EH (cell line): ENCODE measurements at regions not wholly inside any gene's neighbourhood (a gene's known extent, or its start where the extent isn't known, plus 50 kb on each side); places are given as distances from the start of the nearest gene placed in this dataset.
"Not testable (repeated sequence)": the region's sequence is repeated elsewhere in the genome, so short reads cannot be mapped to it uniquely, and the experiment has no call there.

ENCODE experiments used
- DNase-seq: peaks from one replicate; pipeline ENCODE4 v3.0.0-alpha.2; 2015; ENCODE audit warnings: low read depth

DNA sequence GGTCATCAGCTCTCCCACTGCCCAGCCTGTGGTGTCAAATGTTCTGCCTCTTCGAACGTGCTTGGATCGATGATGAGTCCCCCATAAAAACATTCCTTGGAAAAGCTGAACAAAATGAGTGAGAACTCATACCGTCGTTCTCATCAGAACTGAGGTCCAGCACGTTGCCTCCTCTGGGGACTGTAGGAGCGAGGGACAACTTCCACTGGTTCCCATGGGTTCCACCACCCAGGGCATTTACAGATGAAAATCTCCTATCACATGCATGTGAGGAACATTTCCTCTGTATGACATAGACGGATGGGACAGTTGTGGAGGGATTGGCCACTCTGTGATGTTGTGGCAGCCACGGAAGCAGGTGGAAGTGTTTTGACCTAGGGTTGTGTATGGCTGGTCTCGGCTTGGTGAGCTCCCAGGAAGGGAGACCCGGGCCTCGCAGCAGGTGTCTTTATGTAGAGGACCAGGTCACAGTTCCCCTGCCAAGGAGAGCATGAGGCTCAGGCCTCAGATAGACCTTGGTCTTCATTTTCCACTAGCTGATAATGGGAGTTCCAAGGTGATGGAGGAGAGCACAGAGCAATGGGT lies 113.0 kb downstream of the SNRPN start:
- DNase-seq = no peak

DNA sequence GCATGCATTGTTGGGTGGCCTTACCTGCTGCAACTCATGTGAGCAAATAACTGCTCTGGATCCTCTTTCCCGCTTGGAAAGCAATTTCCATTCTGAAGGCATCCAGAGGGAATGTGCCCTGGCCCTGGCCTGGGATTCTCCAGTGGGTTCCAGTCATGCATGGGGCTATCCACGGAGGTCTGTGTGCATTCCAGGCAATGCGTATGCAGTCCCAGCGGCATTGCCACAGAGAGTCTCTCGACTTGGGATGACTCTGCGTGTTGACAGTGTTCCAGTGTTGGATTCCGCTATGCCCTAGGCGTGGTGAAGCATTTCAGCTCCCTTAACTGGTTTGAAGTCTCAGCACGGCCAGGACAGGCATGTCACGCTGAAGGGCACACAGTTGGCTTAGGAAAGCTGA lies 113.9 kb downstream of the SNRPN start:
- no peak for DNase-seq

DNA sequence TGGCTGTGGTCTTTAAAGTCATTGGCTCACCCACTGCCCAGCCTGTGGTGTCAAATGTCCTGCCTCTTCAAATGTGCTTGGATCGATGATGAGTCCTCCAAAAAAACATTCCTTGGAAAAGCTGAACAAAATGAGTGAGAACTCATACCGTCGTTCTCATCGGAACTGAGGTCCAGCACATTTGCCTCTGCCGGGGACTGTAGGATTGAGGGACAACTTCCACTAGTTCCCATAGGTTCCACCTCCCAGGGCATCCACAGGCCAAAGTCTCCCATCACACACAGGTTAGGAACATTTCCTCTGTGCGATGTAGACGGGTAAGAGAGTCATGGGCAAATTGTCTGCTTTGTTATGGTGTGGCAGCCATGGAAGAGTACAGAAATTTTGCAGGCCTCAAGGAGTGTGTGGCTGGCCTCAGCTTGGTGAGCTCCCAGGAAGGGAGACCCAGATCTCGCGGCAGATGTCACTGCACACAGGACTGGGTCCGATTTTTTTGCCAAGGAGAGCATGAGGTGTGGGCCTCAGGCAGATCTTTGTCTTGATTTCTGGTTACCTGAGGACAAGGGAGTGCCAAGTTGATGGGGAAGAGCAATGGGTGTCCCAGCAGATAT lies 115.7 kb downstream of the SNRPN start:
- DNase-seq = no peak

DNA sequence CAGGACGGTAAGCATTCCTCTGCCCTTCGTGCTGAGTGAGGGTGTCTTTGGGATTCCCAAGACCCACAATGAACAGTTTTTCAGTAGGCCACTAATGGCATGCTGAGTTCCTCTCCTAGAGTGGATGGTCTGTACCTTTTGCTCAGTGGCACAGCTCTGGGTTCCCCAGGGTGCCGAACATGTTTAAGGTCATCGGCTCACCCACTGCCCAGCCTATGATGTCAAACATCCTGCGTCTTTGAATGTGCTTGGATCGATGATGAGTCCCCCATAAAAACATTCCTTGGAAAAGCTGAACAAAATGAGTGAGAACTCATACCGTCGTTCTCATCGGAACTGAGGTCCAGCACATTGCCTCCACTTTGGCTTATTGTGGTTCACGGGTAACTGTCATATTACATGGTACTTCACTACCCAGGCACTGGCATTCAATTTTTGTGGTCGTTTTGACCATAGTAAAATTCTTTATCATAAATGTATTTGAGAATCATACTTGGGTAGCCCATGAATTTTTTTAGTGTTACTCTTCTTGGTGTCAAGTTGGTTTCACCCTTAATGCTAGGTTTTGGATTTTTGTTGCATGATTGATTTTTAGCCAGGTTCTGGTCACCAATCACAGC lies 118.2 kb downstream of the SNRPN start:
- DNase-seq = no peak

DNA sequence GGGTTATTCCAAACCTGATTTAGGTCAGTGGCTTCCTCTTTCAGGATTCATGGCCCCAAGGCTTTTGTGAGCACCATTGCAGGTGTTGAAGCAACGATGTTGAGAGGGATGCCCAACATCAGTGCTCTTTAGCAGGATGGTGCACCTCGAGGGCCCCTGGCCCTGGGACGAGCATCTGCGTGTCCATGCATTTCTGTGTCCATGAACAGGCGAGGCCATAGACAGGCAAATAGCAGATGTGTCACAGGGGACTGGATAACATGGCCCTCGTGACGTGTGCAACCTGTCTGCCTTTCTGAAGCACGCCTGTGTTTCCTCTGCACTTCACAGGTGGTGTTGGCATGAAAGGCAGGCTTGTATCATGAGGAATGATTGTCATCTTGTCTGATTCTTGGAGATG lies 132.3 kb downstream of the SNRPN start:
- DNase-seq = no peak

DNA sequence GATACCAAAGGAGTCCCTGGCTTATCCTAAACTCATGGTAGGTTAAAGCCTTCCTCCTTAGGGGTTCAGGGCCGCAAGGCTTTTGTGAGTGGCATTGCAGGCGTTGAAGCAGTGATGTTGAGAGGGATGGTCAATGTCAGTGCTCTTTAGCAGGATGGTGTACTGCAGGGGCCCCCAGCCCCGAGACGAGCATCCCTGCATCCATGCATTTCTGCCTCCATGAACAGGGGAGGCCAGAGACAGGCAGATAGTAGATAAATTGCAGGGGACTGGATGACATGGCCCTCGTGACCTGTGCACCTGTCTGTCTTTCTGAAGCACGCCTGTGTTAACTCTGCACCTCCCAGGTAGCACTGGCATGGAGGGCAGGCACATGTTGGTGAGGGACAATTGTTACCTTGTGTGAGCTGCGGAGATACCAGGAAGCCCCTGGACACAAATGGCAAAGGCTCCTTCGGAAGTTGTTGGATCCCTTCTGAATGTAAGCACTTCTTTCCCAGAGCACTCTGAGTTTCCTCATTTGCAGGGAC lies 133.5 kb downstream of the SNRPN start:
- no peak for DNase-seq

DNA sequence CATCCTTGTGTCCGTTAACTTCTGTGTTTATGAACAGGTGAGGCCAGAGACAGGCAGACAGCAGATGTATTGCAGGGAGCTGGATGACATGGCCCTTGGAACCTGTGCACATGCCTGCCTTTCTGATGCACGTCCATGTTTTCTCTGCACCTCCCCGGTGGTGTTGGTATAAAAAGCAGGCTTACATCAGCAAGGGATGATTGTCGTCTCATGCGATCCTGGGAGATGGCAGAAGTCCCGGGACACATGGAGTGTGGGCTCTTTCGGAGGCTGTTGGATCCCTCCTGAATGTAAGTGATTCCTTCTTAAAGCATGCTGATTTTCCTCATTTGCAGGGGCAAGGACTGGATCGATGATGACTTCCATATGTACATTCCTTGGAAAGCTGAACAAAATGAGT lies 134.8 kb downstream of the SNRPN start:
- no peak for DNase-seq

DNA sequence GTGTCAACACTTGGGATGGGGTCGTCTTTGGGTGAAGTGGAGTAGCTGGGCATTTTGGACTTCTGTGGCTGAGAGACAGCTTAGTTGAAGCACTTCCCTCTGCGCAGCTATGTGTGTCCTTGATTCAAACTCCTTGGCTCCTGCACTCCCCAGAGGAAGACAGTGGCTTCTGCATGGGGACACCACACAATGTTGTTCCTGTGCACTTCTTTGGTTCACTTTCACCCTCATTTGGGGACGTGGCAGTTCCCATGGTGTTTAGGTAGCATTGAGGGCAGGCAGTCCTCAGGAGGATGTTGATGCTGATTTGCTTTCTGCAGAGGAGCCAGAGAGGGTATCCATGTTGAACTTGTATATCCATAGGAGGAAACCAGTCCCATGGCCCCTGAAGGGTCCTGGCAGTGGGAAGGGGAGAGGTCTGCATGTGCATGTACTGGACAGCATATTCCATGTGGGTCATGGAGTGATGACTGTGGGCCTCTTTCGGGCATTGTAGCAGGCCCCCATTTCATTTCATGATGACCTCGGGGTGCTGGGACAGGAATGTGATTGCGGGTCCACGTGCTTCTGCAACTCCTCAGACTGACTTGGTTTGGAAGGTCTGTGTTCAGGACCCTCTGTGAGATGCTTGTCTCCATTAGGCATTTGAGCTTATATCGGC lies 135.4 kb downstream of the SNRPN start:
- DNase-seq = no peak

DNA sequence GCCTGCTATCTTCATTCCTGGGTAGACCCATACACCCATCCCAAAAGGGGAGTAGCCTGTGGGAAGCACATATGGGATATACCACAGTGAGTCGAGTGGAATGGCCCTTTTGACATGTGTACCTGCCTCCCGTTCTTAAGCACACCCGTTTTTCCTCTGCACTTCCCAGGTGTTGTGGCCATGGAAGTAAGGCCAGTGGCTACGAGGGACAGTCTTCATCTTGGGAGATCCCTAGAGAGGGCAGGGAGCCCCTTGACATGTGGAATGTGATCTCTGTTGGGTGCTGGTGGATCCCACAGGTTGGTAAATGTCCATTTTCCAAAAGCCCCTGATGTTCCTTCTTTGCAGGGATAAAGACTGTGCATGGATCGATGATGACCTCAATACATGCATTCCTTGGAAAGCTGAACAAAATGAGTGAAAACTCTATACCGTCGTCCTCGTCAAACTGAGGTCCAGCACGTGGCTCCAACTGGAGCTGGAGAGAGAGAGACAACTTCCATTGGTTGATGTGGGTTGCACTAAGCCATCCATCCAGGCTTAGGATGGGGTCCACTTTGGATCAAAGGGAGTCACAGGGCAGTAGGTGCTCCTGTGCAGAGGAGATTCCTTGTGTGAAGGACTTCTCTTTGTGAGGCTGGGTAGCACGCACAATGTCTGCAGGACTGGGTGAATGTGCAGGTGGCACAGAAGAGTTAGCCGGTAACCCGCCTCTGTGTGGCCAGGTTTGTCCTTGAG lies 136.8 kb downstream of the SNRPN start:
- no peak for DNase-seq

DNA sequence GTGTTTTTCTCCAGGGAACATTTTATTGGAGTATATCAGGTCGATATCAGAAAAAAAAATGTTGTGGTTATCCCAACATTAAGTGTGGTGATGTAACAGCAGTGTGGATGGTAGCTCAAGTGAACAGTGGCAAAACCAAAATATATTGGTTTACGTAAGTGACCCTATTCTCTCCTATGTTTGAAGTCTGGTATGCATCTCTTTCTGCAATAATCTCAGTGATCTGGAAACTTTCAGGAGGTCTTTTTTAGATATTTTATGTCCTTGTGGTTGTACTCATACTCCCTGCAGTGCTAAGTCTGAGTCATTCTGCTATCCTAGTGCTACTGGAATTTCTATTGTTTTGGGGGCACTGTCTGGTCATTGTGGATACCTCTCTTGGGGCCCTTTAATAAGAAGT lies 137.9 kb downstream of the SNRPN start:
- peak; percentile 1 for DNase-seq

DNA sequence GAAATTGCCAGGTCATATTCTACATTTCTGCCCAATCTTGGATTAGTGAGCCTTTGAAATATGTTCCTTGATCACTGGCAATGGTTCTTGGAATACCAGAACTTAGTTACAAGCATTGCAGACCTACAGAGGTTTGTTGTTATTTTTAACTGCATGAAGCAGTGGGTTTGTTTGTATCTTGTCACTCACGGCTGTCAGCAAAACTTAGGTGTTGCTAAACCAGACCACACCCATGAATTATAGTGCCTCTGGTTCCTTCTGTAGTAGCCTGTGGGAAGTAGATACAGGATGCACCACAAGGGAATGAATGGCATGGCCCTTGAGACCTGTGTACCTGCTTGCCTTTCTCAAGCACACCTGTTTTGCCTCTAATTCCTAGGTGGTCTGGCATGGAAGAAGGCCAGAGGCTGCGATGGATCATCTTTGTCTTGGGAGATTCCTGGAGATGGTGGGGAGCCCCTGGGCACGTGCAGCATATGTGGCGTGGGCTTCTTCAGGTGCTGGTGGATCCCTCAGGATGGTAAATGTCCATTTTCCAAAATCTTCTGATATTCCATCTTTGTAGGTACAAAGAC lies 138.8 kb downstream of the SNRPN start:
- DNase-seq = no peak

DNA sequence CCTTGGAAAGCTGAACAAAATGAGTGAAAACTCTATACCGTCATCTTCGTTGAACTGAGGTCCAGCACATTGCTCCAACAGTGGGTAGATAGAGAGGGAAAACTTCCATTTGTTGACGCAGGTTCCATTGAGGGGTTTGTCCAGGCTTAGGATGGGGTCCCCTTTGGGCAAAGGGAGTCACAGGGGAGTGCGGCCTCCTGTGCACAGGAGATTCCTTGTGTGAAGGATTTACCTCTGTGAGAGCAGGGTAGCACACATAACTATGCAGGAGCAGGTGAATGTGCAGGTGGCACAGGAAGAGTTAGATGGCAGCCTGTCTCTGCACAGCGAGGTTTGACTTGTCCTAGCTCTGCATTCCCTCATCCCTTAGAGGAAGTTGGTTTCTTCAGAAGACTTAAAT lies 139.3 kb downstream of the SNRPN start:
- no peak for DNase-seq

DNA sequence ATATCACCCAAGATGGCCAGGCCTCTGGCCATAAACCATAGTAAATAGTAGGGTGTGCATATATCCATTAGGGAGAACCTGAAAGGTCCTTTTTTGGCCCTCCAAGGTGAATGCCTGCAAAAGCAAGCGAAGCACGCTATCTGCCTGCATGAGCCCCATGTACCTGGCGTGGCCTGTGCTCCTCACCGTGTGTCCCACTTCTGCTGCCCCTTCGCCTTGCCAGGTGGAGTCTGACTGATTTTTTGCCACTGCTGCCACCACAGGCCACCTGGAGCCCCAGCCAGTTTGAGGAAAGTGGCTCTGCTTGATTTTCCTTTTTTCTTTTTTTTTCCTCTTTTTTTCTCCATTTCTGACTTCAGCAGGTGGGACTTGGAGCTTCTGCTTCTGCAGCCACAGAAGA lies 139.7 kb downstream of the SNRPN start:
- no peak for DNase-seq

DNA sequence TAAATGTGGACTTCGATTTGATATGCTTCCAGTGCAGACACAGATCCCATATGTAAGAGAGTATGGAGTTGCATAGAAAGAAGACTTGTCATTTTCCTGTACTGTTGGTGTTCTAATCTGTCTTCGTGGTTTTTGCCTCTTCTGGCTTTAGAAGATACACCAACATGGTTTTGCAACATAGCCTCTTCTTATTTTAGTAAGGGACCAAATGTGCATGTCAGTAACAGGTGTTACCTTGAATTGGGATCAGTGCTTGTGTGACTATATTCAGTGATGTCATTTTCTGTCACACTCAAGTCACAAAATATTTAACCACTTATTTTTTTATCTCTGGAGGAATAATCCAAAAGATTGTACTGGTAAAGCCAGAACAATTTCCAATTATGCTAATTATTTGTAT lies 140.4 kb downstream of the SNRPN start:
- no peak for DNase-seq

DNA sequence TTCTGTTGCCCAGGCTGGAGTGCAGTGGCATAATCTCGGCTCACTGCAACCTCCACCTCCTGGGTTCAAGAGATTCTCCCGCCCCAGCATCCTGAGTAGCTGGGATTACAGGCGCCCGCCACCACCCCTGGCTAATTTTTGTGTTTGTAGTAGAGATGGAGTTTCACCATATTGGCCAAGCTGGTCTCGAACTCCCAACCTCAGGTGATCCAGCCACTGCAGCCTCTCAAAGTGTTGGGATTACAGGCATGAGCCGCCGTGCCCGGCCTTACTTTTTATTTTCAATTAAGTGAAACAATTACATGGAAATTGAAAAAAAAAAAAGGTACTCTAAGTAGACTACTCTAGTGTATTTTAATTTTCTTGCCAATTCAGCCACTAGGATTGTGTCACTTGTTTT lies 145.2 kb downstream of the SNRPN start:
- not testable (repeated sequence) for DNase-seq

DNA sequence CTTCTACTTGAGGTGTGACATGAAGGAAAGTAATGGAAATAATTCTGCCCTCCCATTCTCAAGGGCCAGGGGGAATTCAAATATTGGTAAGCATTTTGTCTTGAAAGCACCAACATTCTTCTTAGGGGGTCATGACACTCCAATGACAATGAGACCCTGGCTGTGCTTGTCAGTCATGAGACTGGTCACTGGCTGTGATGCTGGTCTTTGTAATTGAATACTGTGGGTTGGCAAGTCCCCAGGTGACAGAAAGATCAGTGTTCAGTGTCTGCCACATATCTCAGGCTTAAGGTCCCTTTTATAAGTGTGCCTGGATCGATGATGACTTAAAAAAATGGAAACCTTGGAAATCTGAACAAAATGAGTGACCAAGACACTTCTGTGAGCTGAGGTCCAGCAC lies 151.4 kb downstream of the SNRPN start:
- no peak for DNase-seq

DNA sequence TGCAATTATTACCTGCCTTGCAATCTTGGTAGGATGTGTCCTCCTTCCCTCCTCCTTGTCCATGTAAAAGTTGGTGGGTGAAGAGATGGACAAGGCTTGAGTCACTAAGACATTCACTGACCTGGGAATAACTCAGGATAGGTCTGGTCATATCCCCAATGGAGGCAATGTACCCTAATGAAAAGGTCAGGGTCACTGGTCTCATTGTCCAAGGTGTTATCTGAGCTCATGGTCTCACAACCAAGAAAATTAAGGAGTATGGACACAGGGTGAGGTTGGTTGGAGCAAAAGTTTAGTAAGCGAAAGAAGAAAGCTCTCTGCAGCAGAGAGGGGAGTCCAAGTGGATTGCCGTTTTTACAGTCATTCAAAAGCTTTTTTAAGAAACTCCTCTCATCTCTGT lies 179.0 kb downstream of the SNRPN start:
- DNase-seq = no peak

DNA sequence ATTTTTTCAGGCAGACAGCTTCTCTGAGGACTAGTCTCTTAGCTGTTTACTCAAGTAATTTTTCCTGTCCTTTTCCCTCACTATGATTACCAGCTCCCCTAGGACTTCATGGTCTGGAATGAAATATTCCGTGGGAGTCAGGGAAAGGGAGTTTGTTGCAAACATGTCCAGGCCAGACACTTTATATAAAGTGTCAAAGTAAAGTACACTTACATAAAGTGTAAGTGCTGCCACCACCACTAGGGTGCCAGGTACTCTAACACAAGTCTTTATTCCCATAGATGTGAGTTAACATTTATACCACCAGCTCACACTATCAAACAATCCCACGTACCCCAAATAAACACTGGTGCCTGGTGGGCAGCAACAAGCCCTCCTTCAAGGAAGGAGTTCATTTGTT lies 179.8 kb downstream of the SNRPN start:
- DNase-seq = no peak

DNA sequence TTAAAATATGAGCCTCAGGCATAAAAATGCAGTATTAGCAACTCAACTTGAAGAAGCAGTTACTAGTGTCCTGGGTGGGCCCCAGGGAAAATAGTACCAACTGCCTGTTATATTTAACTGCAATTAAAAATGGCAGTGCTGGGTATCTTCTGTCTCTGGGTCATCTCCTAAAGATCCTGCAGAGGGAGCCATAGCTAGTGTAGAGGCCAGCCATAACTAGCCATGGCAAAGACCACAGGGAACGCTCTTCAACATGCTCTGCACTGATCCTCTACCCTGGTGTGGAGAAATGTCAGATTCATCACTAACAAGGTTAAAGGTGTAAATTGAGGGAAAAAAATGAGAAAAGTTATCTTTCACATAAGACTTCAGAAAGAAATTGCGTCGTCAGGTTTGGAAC lies 181.3 kb downstream of the SNRPN start:
- DNase-seq = peak; percentile 5

DNA sequence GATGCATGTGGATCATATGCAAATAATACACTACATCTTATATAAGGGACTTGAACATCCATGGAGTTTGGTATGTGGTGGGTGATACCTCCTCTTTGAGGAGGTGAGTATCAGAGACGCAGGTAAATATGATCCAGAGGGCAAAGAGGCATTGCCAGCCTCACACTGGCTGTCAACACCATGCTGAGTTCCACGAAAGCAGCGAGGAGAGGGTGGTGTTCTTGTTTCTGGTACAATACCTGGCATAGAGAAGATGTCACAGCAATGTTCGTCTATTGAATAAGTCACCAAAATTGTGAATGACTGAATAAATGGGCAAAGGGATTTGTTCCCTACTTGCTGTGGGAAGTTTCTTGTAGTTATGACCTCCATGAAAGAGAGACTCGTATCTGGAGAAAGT lies 182.2 kb downstream of the SNRPN start:
- no peak for DNase-seq

DNA sequence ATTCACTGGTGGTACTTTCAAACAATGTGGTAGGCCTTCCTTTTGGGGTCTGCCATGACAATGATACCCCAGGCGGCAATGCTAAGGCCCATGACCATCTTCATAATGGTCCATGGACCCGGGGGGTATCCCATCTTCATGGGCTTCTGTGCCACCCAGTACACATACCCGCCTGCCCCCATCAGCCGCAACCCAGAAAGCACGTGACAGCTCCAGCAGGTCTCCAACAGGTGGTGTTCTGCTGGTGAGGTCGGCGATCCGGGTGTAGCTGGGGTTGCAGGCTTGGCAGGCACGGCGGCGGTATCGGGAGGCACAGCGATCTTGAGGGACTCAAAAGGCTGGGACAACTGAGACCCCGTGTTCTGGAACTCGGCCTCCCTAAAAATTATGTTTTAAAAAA lies 214.5 kb downstream of the SNRPN start:
- no peak for DNase-seq

DNA sequence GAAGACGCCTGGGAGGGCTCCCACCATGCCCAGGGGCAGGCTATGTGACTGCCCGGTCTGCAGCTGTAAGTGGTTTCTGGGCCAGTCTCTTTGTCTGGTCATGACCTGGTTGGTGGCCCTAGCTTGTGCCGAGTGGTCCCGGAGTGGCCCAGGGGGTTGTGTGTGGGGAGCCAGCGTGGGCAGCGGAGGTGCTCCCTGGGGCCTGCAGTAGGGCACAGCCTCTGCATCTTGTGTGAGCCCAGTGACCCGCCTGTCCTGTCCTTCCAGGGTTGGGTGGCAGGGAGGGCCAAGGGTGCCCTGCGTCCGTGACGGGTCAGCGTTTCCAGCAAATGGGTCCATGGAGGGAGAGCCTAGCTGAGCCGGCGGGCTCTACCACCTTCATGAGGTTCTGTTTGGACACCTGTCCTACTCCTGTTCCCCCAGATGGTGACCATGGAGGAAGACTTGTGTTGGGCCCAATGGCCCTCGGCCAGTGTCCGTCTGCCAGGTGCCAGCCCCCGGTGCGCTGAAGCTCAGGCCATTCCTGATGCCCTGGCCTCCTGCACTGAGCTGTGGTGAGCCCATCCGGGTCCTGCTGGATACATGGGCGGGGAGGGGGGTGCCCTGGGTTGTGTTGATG lies 215.4 kb downstream of the SNRPN start:
- no peak for DNase-seq
